HEK293 (cell line): ENCODE measurements at regions not wholly inside any gene's neighbourhood (a gene's known extent, or its start where the extent isn't known, plus 50 kb on each side); places are given as distances from the start of the nearest gene placed in this dataset.

ENCODE experiments used
- CTCF ChIA-PET: fragments of 350-600 bp; formaldehyde crosslinking; extraction: SDS; loops from one replicate; lab custom pipeline; 2021; ENCODE audit warnings: antibody characterized with exemption; lab: Yijun Ruan, JAX
- POLR2A ChIA-PET: fragments of 300-600 bp; formaldehyde crosslinking; extraction: SDS; loops from one replicate; lab custom pipeline; 2020; ENCODE audit warnings: antibody characterized with exemption, inconsistent platforms; lab: Yijun Ruan, JAX
- H3K27ac ChIP-seq: fragments of 200-500 bp; sonication (Bioruptor generic); 2 replicates; pipeline ENCODE4 v1.5.1; 2014; ENCODE audit warnings: low read depth, low read length, control low read depth, inconsistent platforms; ENCODE audit errors: extremely low read depth
- H3K36me3 ChIP-seq, 2 experiments: fragments of 200-500 bp in 1 of 2; sonication (Bioruptor generic) in 1 of 2; 1 replicate in 1 of 2; 2 replicates in 1 of 2; pipeline ENCODE4 v1.5.1; 2014 to 2017; ENCODE audit warnings: inconsistent platforms in 2 of 2, low read length in 2 of 2; ENCODE audit not compliant: control insufficient read depth in 2 of 2, insufficient read depth in 1 of 2
- H3K4me1 ChIP-seq: fragments of 200-500 bp; sonication (Bioruptor generic); 2 replicates; pipeline ENCODE4 v1.5.1; 2014; ENCODE audit warnings: mild to moderate bottlenecking, low read length, inconsistent platforms; ENCODE audit not compliant: control insufficient read depth, insufficient read depth
- H3K4me3 ChIP-seq: 2 replicates; pipeline ENCODE4 v1.5.1; 2011; ENCODE audit warnings: low read depth, mild to moderate bottlenecking, control low read depth, low read length, moderate library complexity
- H3K9me3 ChIP-seq: fragments of 200-500 bp; sonication (Bioruptor generic); 2 replicates; pipeline ENCODE4 v1.5.1; 2014; ENCODE audit warnings: low read depth, low read length, inconsistent platforms; ENCODE audit not compliant: control insufficient read depth, insufficient read depth
- ATF2 ChIP-seq: fragments of 450-650 bp; formaldehyde crosslinking; IDR thresholded peaks from 2 replicates; pipeline ENCODE4 v1.5.1; 2016; ENCODE audit warnings: missing biosample characterization, missing genetic modification characterization, low read depth
- BCL11A ChIP-seq: fragments of 450-650 bp; formaldehyde crosslinking; IDR thresholded peaks from 2 replicates; pipeline ENCODE4 v1.5.1; 2016; ENCODE audit warnings: low read depth, missing biosample characterization, missing genetic modification characterization
- HOXC10 ChIP-seq: sonication (generic); formaldehyde crosslinking; IDR thresholded peaks from 2 replicates; pipeline ENCODE4 v1.8.1; 2023; ENCODE audit warnings: mild to moderate bottlenecking, missing genetic modification reagents
- MEIS1 ChIP-seq: sonication (generic); formaldehyde crosslinking; IDR thresholded peaks from 2 replicates; pipeline ENCODE4 v1.8.1; 2022; ENCODE audit warnings: missing genetic modification reagents, mild to moderate bottlenecking, borderline replicate concordance
- TCF7L2 ChIP-seq: IDR thresholded peaks from 2 replicates; pipeline ENCODE4 v1.6.1; 2011; ENCODE audit warnings: low read depth, mild to moderate bottlenecking, inconsistent platforms, low read length, moderate library complexity, borderline replicate concordance
- TSHZ1 ChIP-seq: fragments of 450-650 bp; formaldehyde crosslinking; IDR thresholded peaks from 2 replicates; pipeline ENCODE4 v1.5.1; 2016; ENCODE audit warnings: missing biosample characterization, missing genetic modification characterization, borderline replicate concordance
- YY2 ChIP-seq: fragments of 450-650 bp; formaldehyde crosslinking; IDR thresholded peaks from 2 replicates; pipeline ENCODE4 v1.5.1; 2016; ENCODE audit warnings: missing biosample characterization, missing genetic modification characterization
- ZBTB8A ChIP-seq: fragments of 450-650 bp; formaldehyde crosslinking; IDR thresholded peaks from 2 replicates; pipeline ENCODE4 v1.5.1; 2016; ENCODE audit warnings: missing biosample characterization, missing genetic modification characterization
- ZFP41 ChIP-seq: fragments of 450-650 bp; formaldehyde crosslinking; IDR thresholded peaks from 2 replicates; pipeline ENCODE4 v1.5.1; 2016; ENCODE audit warnings: missing biosample characterization, missing genetic modification characterization, borderline replicate concordance
- ZNF19 ChIP-seq: fragments of 450-650 bp; formaldehyde crosslinking; IDR thresholded peaks from 2 replicates; pipeline ENCODE4; 2016; ENCODE audit warnings: missing biosample characterization, missing genetic modification characterization, low read depth
- ZNF26 ChIP-seq: fragments of 450-650 bp; formaldehyde crosslinking; IDR thresholded peaks from 2 replicates; pipeline ENCODE4 v1.5.1; 2016; ENCODE audit warnings: missing biosample characterization, missing genetic modification characterization
- ZNF302 ChIP-seq: fragments of 450-650 bp; formaldehyde crosslinking; IDR thresholded peaks from 2 replicates; pipeline ENCODE4 v1.5.1; 2016; ENCODE audit warnings: missing biosample characterization, missing genetic modification characterization, low read depth
- ZNF362 ChIP-seq: fragments of 450-650 bp; formaldehyde crosslinking; IDR thresholded peaks from 2 replicates; pipeline ENCODE4 v1.5.1; 2016; ENCODE audit warnings: missing biosample characterization, missing genetic modification characterization
- ZNF548 ChIP-seq: fragments of 450-650 bp; formaldehyde crosslinking; IDR thresholded peaks from 2 replicates; pipeline ENCODE4 v1.5.1; 2016; ENCODE audit warnings: missing biosample characterization, missing genetic modification characterization
- ZNF555 ChIP-seq: fragments of 450-650 bp; formaldehyde crosslinking; conservative IDR thresholded peaks from 2 replicates; pipeline ENCODE4 v1.5.1; 2017; ENCODE audit warnings: missing biosample characterization, mild to moderate bottlenecking, missing genetic modification characterization, inconsistent platforms
- ZNF629 ChIP-seq: fragments of 450-650 bp; formaldehyde crosslinking; IDR thresholded peaks from 2 replicates; pipeline ENCODE4 v1.5.1; 2017; ENCODE audit warnings: missing biosample characterization, missing genetic modification characterization
- ZNF830 ChIP-seq: fragments of 450-650 bp; IDR thresholded peaks from 2 replicates; pipeline ENCODE4 v1.5.0; 2018; ENCODE audit warnings: missing biosample characterization, missing genetic modification characterization, low read depth, mild to moderate bottlenecking, moderate library complexity
- ZSCAN18 ChIP-seq: fragments of 450-650 bp; formaldehyde crosslinking; IDR thresholded peaks from 2 replicates; pipeline ENCODE4 v1.5.1; 2016; ENCODE audit warnings: missing biosample characterization, missing genetic modification characterization
- ZXDB ChIP-seq: fragments of 450-650 bp; formaldehyde crosslinking; IDR thresholded peaks from 2 replicates; pipeline ENCODE4 v1.5.1; 2016; ENCODE audit warnings: missing biosample characterization, missing genetic modification characterization
- TF ChIP-seq, protein P1 (sequence below): fragments of 450-650 bp; formaldehyde crosslinking; IDR thresholded peaks from 2 replicates; pipeline ENCODE4 v1.5.1; 2016; ENCODE audit warnings: missing biosample characterization, missing genetic modification characterization

DNA sequence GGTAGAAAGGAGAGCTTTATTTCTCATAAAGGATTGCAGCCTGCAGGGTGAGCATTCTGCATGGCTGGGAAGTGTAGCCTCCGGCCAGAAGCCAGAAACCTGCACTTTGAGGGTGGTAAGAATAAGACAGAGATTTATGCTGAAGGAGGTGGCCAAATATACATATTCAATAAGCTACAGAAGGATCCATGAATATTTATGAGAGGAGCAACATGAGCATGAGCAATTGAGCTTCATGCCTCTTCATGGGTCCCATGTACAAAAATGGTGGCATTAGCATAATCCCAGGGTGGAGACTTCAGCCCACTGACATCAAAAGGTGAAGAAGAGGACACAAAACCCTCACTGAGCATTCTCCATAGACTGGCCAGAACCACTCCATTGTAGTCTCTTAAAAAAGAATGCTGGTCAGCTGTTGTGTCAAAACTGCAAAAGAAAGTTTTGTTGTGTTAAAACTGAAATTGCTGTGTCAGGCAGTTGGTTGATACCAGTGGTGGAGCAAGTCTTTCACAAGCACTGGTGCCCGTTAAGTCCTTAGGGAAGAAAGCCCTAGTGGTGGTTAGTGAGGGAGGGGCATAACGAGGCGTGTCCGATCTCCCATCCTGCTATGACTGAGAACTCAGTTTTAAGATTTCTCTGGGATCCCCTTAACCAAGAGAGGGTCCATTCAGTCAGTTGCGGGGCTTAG is 160.8 kb upstream of the MAP1B start:
- POLR2A ChIA-PET = no interaction called here
- CTCF ChIA-PET = no interaction called here

More for the DNA sequence above, 160.8 kb upstream of the MAP1B start:
- Histone ChIP-seq H3K36me3 (no peaks in the 10 kb centered on the region), H3K27ac (no peak overlapping the region), H3K4me1 (no peaks in the 10 kb centered on the region), H3K9me3 (no peaks in the 10 kb centered on the region), H3K4me3 (no peak overlapping the region)
- TF ChIP-seq ATF2 (tag by site-specific recombination) (no peak), ZXDB (tag by site-specific recombination) (no peak), ZBTB8A (tag by site-specific recombination) (no peak), TCF7L2 (no peak), HOXC10 (CRISPR knock-in tag) (no peak), ZNF19 (no peak), ZNF362 (tag by site-specific recombination) (no peak), ZNF629 (tag by site-specific recombination) (no peak), ZNF302 (tag by site-specific recombination) (no peak), ZNF555 (tag by site-specific recombination) (no peak), ZNF830 (no peak), ZNF26 (no peak), ZNF548 (no peak), ZFP41 (tag by site-specific recombination) (no peak), BCL11A (tag by site-specific recombination) (no peak), TSHZ1 (no peak), MEIS1 (CRISPR knock-in tag) (no peak), ZSCAN18 (tag by site-specific recombination) (no peak), YY2 (tag by site-specific recombination) (no peak)
- TF ChIP-seq, protein P1, sequence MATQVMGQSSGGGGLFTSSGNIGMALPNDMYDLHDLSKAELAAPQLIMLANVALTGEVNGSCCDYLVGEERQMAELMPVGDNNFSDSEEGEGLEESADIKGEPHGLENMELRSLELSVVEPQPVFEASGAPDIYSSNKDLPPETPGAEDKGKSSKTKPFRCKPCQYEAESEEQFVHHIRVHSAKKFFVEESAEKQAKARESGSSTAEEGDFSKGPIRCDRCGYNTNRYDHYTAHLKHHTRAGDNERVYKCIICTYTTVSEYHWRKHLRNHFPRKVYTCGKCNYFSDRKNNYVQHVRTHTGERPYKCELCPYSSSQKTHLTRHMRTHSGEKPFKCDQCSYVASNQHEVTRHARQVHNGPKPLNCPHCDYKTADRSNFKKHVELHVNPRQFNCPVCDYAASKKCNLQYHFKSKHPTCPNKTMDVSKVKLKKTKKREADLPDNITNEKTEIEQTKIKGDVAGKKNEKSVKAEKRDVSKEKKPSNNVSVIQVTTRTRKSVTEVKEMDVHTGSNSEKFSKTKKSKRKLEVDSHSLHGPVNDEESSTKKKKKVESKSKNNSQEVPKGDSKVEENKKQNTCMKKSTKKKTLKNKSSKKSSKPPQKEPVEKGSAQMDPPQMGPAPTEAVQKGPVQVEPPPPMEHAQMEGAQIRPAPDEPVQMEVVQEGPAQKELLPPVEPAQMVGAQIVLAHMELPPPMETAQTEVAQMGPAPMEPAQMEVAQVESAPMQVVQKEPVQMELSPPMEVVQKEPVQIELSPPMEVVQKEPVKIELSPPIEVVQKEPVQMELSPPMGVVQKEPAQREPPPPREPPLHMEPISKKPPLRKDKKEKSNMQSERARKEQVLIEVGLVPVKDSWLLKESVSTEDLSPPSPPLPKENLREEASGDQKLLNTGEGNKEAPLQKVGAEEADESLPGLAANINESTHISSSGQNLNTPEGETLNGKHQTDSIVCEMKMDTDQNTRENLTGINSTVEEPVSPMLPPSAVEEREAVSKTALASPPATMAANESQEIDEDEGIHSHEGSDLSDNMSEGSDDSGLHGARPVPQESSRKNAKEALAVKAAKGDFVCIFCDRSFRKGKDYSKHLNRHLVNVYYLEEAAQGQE (tag by site-specific recombination) = no peak
